H1 (cell line): ENCODE measurements at regions not wholly inside any gene's neighbourhood (a gene's known extent, or its start where the extent isn't known, plus 50 kb on each side); places are given as distances from the start of the nearest gene placed in this dataset.

Experiments
- CTCF ChIA-PET: fragments of 300-600 bp; sonication (Branson Sonifier 250); formaldehyde crosslinking; loops from one replicate; lab custom pipeline; 2021; ENCODE audit not compliant: partially characterized antibody; lab: Charles Lee
- POLR2A ChIA-PET: fragments of 300-600 bp; sonication (Branson Sonifier 250); formaldehyde crosslinking; loops from one replicate; lab custom pipeline; 2021; ENCODE audit warnings: inconsistent platforms; ENCODE audit not compliant: partially characterized antibody; lab: Charles Lee
- DNase-seq, 2 experiments: peaks; one replicate each; pipeline versions ENCODE4 v3.0.0 to v3.0.0-alpha.2; 2010 to 2022; ENCODE audit warnings: low spot score in 2 of 2, low read depth in 1 of 2, mixed read lengths in 1 of 2
- FAIRE-seq: peaks from 2 replicates; lab custom pipeline; 2011; peaks lifted over from hg19 to GRCh38; lab: Jason Lieb, UNC
- H2AFZ ChIP-seq: 2 replicates; pipeline ENCODE4 v1.8.1; 2012; ENCODE audit warnings: low read length, inconsistent platforms
- H2AK5ac ChIP-seq: 2 replicates; pipeline ENCODE4 v1.6.1; 2013; ENCODE audit warnings: low read depth, low read length
- H2BK120ac ChIP-seq: replicated peaks from 2 replicates; pipeline ENCODE3; 2013; ENCODE audit warnings: low read depth, low read length, inconsistent platforms
- H2BK12ac ChIP-seq: 2 replicates; pipeline ENCODE4 v1.6.1; 2013; ENCODE audit warnings: low read depth, low read length
- H2BK15ac ChIP-seq: 2 replicates; pipeline ENCODE4 v1.6.1; 2013; ENCODE audit warnings: low read length
- H2BK20ac ChIP-seq: 2 replicates; pipeline ENCODE4 v1.6.1; 2013; ENCODE audit warnings: low read length
- H2BK5ac ChIP-seq: 2 replicates; pipeline ENCODE4 v1.6.1; 2013; ENCODE audit warnings: low read depth, low read length
- H3K14ac ChIP-seq: 2 replicates; pipeline ENCODE4 v1.6.1; 2013; ENCODE audit warnings: inconsistent platforms; ENCODE audit not compliant: insufficient read length
- H3K18ac ChIP-seq: 2 replicates; pipeline ENCODE4 v1.6.1; 2013; ENCODE audit warnings: low read length; ENCODE audit errors: extremely low read depth
- H3K23ac ChIP-seq: 2 replicates; pipeline ENCODE4 v1.6.1; 2013; ENCODE audit warnings: inconsistent platforms; ENCODE audit not compliant: insufficient read length
- H3K23me2 ChIP-seq: 2 replicates; pipeline ENCODE4 v1.6.1; 2013; ENCODE audit warnings: low read depth, low read length
- H3K27ac ChIP-seq: 2 replicates; pipeline ENCODE4 v1.6.1; 2011; ENCODE audit warnings: low read depth, low read length, inconsistent platforms
- H3K27me3 ChIP-seq, 4 experiments: replicated peaks in 1 of 4; 1 replicate in 1 of 4; 2 replicates in 3 of 4; pipeline versions ENCODE4 v1.6.1 to v1.8.1; 2011 to 2013; ENCODE audit warnings: low read length in 3 of 4, mild to moderate bottlenecking in 3 of 4, inconsistent platforms in 2 of 4, mixed read lengths in 2 of 4, moderate library complexity in 1 of 4; ENCODE audit not compliant: control insufficient read depth in 3 of 4, insufficient read depth in 3 of 4; ENCODE audit errors: extremely low read depth in 1 of 4
- H3K36me3 ChIP-seq, 4 experiments: 2 replicates each; pipeline versions ENCODE4 v1.6.1 to v1.8.1; 2011 to 2013; ENCODE audit warnings: mild to moderate bottlenecking in 4 of 4, low read length in 3 of 4, moderate library complexity in 2 of 4, control low read depth in 1 of 4, inconsistent platforms in 1 of 4; ENCODE audit not compliant: insufficient read depth in 4 of 4, control insufficient read depth in 2 of 4
- H3K4ac ChIP-seq: replicated peaks from 2 replicates; pipeline ENCODE3; 2013; ENCODE audit warnings: low read length, low read depth, mixed read lengths, inconsistent platforms; ENCODE audit not compliant: insufficient read length
- H3K4me1 ChIP-seq, 4 experiments: replicated peaks in 1 of 4; 1 replicate in 1 of 4; 2 replicates in 3 of 4; pipeline versions ENCODE4 v1.6.1 to v1.8.1; 2011 to 2013; ENCODE audit warnings: low read length in 3 of 4, inconsistent platforms in 2 of 4, mixed read lengths in 1 of 4; ENCODE audit not compliant: insufficient read depth in 4 of 4, control insufficient read depth in 3 of 4
- H3K4me2 ChIP-seq, 2 experiments: 2 replicates each; pipeline versions ENCODE4 v1.6.1 to v1.8.1; 2011 to 2013; ENCODE audit warnings: low read depth in 2 of 2, low read length in 2 of 2, control low read depth in 1 of 2, inconsistent platforms in 1 of 2, mild to moderate bottlenecking in 1 of 2; ENCODE audit not compliant: insufficient read depth in 1 of 2
- H3K4me3 ChIP-seq, 4 experiments: fragments of 200-600, 300-600 bp in 1 of 4; sonication (generic), shearing (Covaris generic), sonication (Bioruptor Twin) in 1 of 4; 2 replicates each; pipeline versions ENCODE4 v1.5.1 to v1.8.1; 2011 to 2016; ENCODE audit warnings: low read length in 4 of 4, low read depth in 3 of 4, control low read depth in 2 of 4, inconsistent platforms in 2 of 4, mild to moderate bottlenecking in 2 of 4, mixed read lengths in 1 of 4, moderate library complexity in 1 of 4; ENCODE audit not compliant: insufficient read depth in 2 of 4; ENCODE audit errors: extremely low read depth in 1 of 4
- H3K56ac ChIP-seq: replicated peaks from 2 replicates; pipeline ENCODE3; 2013; ENCODE audit warnings: low read depth, mild to moderate bottlenecking, mixed read lengths, low read length, inconsistent platforms; ENCODE audit not compliant: insufficient read length
- H3K79me1 ChIP-seq: 2 replicates; pipeline ENCODE4 v1.6.1; 2013; ENCODE audit warnings: low read depth, low read length, control low read depth
- H3K79me2 ChIP-seq, 2 experiments: 2 replicates each; pipeline versions ENCODE4 v1.6.1 to v1.8.1; 2012 to 2013; ENCODE audit warnings: low read length in 2 of 2, mild to moderate bottlenecking in 2 of 2, inconsistent platforms in 1 of 2; ENCODE audit not compliant: insufficient read depth in 2 of 2, control insufficient read depth in 1 of 2
- H3K9ac ChIP-seq, 4 experiments: replicated peaks in 1 of 4; 1 replicate in 1 of 4; 2 replicates in 3 of 4; pipeline versions ENCODE4 v1.6.1 to v1.8.1; 2011 to 2013; ENCODE audit warnings: low read depth in 3 of 4, low read length in 3 of 4, control low read depth in 2 of 4, mild to moderate bottlenecking in 2 of 4, moderate library complexity in 2 of 4, inconsistent platforms in 1 of 4; ENCODE audit errors: extremely low read depth in 1 of 4
- H3K9me3 ChIP-seq, 2 experiments: 2 replicates each; pipeline versions ENCODE4 v1.6.1 to v1.8.1; 2012 to 2013; ENCODE audit warnings: mild to moderate bottlenecking in 2 of 2, moderate library complexity in 2 of 2, control low read depth in 1 of 2, inconsistent platforms in 1 of 2, low read depth in 1 of 2, low read length in 1 of 2, mixed read lengths in 1 of 2; ENCODE audit not compliant: insufficient read depth in 2 of 2
- H4K20me1 ChIP-seq, 2 experiments: replicated peaks in 1 of 2; 2 replicates each; pipeline versions ENCODE3 to v1.8.1; 2011 to 2013; ENCODE audit warnings: inconsistent platforms in 2 of 2, low read length in 2 of 2, mild to moderate bottlenecking in 1 of 2; ENCODE audit not compliant: insufficient read depth in 2 of 2, control insufficient read depth in 1 of 2
- H4K5ac ChIP-seq: 2 replicates; pipeline ENCODE4 v1.6.1; 2013; ENCODE audit warnings: low read length, low read depth, mixed read lengths, inconsistent platforms; ENCODE audit not compliant: insufficient read length
- H4K8ac ChIP-seq: 2 replicates; pipeline ENCODE4 v1.8.0; 2013; ENCODE audit warnings: mild to moderate bottlenecking, moderate library complexity, low read length, inconsistent platforms; ENCODE audit not compliant: insufficient read depth; ENCODE audit errors: extremely low read depth
- H4K91ac ChIP-seq: replicated peaks from 2 replicates; pipeline ENCODE3; 2013; ENCODE audit warnings: low read length, mixed read lengths, inconsistent platforms; ENCODE audit not compliant: insufficient read length
- RNF2 ChIP-seq: fragments of 200-900, 300-1000 bp; sonication (generic); IDR thresholded peaks from 2 replicates; pipeline ENCODE4 v1.7.1; 2016; ENCODE audit warnings: borderline replicate concordance, low read depth, mild to moderate bottlenecking, antibody characterized with exemption, low read length; ENCODE audit not compliant: poor library complexity, severe bottlenecking; ENCODE audit errors: missing control alignments
- WGBS, 2 experiments: shearing (Covaris generic) in 1 of 2; methylation state at CpG; one replicate each; pipeline versions ENCODE4 v1.1.6 to v1.1.7; 2013 to 2015; ENCODE audit warnings: low lambda C conversion rate in 2 of 2, mixed read lengths in 2 of 2, inconsistent platforms in 1 of 2, low coverage in 1 of 2, missing lambda C conversion rate in 1 of 2; ENCODE audit not compliant: insufficient replicate concordance in 2 of 2, insufficient coverage in 1 of 2, insufficient read length in 1 of 2; ENCODE audit errors: extremely low coverage in 1 of 2, missing lambda C conversion rate in 1 of 2; 5-methylcytosine and 5-hydroxymethylcytosine counted together

GRCh38 chr2:8355102-8355859 lies 326.6 kb upstream of the ID2 start:
- Histone ChIP-seq H2AFZ (no peak overlapping the region), H3K4me3 (no peak overlapping the region), H2BK12ac (no peak overlapping the region), H4K5ac (no peak overlapping the region), H3K27me3 (no peaks in the 10 kb centered on the region), H2BK20ac (no peak overlapping the region), H3K36me3 (no peaks in the 10 kb centered on the region), H3K4ac (no peak overlapping the region), H3K18ac (no peak overlapping the region), H3K4me2 (no peak overlapping the region), H2AK5ac (no peak overlapping the region), H3K14ac (no peak overlapping the region), H3K23ac (no peak overlapping the region), H3K9me3 (no peaks in the 10 kb centered on the region), H4K20me1 (no peaks in the 10 kb centered on the region), H3K79me2 (no peaks in the 10 kb centered on the region), H2BK120ac (no peak overlapping the region), H3K27ac (no peak overlapping the region), H3K23me2 (no peaks in the 10 kb centered on the region), H3K4me1 (no peaks in the 10 kb centered on the region), H2BK15ac (no peak overlapping the region), H3K56ac (no peak overlapping the region), H4K91ac (no peak overlapping the region), H3K79me1 (no peaks in the 10 kb centered on the region), H4K8ac (no peak overlapping the region), H2BK5ac (no peak overlapping the region), H3K9ac (no peak overlapping the region)
- FAIRE-seq (no peak), DNase-seq (no peak)
- POLR2A ChIA-PET = no interaction called here
- WGBS, 2 experiments = 91% methylated on average over 7 of the region's 7 CpGs; no CpG with 5 or more reads in 1 of the 2 experiments
- CTCF ChIA-PET = no interaction called here
- no peak for TF ChIP-seq RNF2
